ENCODE measurements at regions not wholly inside any gene's neighbourhood (a gene's known extent, or its start where the extent isn't known, plus 50 kb on each side); places are given as distances from the start of the nearest gene placed in this dataset.

- TF ChIP-seq CTCF (IDR thresholded peaks at IDR 0.05) (no peak), ZFX (IDR thresholded peaks at IDR 0.05; ENCODE audit: borderline replicate concordance) (no peak)
Observed at GRCh38 chr6:125587666-125588632, 161.5 kb upstream of the HEY2 start.
